ENCODE measurements at regions not wholly inside any gene's neighbourhood (a gene's known extent, or its start where the extent isn't known, plus 50 kb on each side); places are given as distances from the start of the nearest gene placed in this dataset.
"Not testable (repeated sequence)": the region's sequence is repeated elsewhere in the genome, so short reads cannot be mapped to it uniquely, and the experiment has no call there.

DNA sequence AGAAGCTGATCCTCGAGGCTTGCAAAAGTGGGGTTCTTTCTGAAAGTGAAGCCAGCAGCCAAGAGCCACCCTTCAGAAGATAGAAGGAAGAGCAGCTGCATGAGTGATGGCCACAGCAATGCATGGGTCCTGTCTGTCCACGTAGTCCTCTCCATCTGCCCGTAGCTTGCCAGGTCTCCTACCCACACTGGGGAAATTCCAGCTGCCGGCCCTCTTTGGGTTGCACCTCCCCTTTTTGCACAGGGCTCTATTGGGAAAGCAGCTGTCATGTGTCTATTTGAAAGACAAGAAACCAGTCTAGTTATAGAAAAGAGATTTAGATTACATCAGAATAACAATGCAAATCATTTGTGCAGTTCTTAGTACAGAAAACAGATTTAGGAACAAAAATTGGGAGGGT lies 204.4 kb downstream of the GIPC2 start:
- no peak for DNase-seq

GRCh38 chr1:78254517-78254916 lies 208.8 kb downstream of the GIPC2 start:
- DNase-seq: no peak

DNA sequence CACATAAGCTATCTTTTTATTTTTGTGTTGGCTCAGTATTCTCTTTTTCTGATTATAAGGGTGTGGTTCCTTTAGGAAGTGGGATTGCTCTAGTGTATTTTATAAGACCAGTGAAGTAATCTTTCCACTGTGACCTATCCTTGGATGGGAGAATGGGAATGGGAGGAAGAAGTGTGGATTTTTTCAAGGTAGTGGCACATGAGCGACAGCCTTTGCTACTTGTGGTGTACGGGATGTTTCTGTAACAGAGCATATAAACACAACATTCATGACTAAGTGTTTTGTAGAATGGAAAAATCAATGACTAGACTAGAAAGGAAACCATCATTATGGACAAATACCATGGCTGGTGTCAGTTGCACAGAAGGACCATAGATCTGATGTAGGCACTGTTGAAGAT lies 209.6 kb downstream of the GIPC2 start:
- no peak for DNase-seq

DNA sequence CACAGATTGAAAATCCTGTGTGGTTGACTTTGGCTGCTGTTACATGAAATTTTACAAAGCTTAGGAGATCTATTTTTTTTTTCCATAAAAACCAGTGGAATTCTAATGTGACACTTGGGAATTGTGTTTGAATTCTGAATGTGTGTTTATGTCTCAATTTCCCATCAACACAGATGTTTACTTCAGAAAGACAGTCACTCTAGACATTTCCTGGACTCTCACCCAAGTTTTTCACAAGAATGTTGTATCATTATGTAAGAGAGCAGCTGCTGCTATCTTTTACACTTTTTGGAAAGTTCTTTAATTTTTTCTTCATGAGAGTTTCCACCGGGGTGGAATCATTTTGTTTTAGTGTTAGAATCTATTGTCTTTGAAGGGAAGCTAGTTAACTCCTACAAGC lies 210.1 kb downstream of the GIPC2 start:
- DNase-seq: no peak

- no peak for DNase-seq
Measured at GRCh38 chr1:78263459-78263858, 217.7 kb downstream of the GIPC2 start.

- no peak for DNase-seq
Measured at GRCh38 chr1:78263946-78264345, 218.2 kb downstream of the GIPC2 start.

- DNase-seq: no peak
Measured at GRCh38 chr1:78267513-78268218, 221.9 kb downstream of the GIPC2 start.

- no peak for DNase-seq
Measured at GRCh38 chr1:78269591-78269990, 221.2 kb upstream of the PTGFR start.

- DNase-seq: not testable (repeated sequence)
Measured at GRCh38 chr1:78271423-78271822, 219.4 kb upstream of the PTGFR start.

DNA sequence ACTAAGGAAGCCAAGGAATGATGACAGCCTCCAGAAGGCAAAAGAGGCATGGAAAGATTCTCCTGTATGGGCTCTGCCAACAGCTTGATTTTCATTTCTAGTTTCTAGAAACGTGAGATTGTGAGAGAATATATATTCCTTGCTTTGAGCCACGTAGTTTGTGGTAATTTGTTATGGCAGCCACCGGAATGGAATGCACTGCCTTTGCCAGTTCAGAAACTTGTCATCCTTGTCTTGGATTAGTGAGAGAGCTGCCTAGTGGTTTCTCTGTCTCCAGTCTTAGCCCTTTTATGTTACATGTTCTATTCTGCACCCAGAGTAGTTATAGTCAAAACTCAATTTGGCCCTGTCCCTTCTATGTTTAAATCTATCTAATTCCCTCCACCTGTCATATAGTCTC lies 216.0 kb upstream of the PTGFR start:
- no peak for DNase-seq

DNA sequence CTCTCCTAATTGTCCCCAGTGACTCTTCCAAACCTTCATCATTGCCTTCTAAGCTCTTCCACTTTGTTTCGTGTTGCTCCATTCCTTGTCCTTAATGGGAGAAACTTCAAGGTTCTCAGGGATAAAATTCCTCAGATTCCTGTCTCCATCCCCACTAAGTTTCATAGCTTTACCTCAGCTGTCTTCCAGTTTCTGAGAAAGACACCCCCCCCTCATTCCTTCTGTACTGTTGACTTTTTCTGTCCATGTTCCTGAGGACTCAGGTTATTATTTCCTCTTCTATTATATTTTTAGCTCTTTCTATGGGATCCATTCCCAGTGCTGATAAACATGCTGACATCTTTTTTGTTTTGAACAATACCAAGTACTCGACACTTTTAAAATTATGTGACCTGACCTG lies 215.3 kb upstream of the PTGFR start:
- no peak for DNase-seq

DNA sequence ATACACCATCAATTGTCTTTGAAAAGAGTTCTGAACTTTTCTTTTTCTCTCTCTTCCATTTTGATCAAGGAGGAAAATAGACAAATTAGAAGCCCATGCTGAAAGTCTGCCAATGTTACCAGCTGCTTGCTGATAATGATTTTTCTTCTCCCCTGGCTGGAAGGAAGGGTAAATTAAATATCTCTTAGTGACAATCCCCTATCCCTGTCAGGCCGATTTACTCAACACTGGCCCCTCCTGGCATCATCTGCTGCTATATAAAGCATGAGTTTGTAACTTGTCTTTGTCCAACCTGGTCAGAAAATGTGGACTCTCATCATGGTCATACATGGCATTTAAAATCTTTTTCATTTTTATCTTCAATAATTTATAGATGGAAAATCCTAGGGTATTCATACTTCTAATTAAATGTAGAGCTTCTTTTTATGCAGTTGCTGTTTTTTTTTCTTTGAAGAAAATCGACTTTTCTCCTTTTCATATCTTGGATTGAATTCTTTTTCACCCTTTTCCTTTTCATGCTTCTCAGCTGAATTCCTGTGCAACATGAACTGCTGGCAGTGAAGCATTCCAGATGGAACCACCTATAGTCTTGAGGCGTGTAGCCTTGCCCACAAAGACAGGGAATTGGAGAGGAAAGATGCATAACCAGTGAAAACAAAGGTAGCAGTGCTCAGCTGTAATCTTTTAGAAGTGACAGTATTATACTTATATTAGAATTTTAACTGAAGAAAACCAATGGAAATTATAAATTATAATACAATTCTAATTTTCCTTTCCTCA lies 214.7 kb upstream of the PTGFR start:
- no peak for DNase-seq

- no peak for DNase-seq
Measured at GRCh38 chr1:78277253-78277652, 213.5 kb upstream of the PTGFR start.

DNA sequence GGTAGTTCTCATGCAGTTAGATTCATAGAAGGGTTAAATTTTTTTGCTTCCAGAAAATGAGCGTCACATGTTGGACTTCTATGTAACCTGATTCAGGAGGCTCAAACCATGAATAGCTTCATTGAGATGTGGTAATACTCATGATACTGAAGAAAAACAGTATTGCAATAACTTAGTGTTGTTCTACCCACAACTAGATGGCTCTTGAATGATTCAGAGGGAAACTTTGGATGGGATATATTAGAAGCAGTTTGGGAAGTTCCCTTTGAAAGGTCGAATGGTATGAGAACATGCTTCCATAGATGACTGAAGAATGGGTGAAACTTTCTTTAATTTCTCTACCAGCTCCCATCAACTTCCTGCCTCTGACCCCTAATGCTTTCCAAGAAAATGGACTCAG lies 211.7 kb upstream of the PTGFR start:
- DNase-seq: no peak

GRCh38 chr1:78280626-78281025 lies 210.1 kb upstream of the PTGFR start:
- DNase-seq: no peak

GRCh38 chr1:78281580-78281979 lies 209.2 kb upstream of the PTGFR start:
- no peak for DNase-seq

GRCh38 chr1:78283691-78284090 lies 207.1 kb upstream of the PTGFR start:
- no peak for DNase-seq

- DNase-seq: no peak
Measured at GRCh38 chr1:78284354-78284753, 206.4 kb upstream of the PTGFR start.

- DNase-seq: no peak
Measured at GRCh38 chr1:78286686-78287085, 204.1 kb upstream of the PTGFR start.

- DNase-seq: no peak
Measured at GRCh38 chr1:78289603-78290002, 201.2 kb upstream of the PTGFR start.

- DNase-seq: no peak
Measured at GRCh38 chr1:78291418-78291817, 199.4 kb upstream of the PTGFR start.

DNA sequence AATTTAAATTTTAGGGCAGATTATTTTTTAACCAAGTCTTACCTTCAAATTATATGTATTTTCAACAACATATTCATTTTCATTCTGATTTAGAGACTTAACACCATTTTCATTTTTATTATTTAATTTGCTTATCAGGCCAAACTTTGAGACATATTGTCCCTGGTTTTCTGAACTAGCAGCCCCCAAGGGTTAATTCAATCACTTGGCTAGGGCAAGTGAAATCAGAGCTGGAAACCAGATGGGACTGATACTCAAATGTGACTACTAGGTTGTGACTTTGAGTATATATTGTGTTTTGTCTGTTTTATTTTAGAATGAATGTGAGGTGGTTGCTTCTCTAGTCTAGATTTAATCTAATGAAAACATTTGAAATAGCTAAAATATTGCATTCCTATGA lies 198.9 kb upstream of the PTGFR start:
- no peak for DNase-seq

GRCh38 chr1:78292361-78292760 lies 198.4 kb upstream of the PTGFR start:
- DNase-seq: no peak

DNA sequence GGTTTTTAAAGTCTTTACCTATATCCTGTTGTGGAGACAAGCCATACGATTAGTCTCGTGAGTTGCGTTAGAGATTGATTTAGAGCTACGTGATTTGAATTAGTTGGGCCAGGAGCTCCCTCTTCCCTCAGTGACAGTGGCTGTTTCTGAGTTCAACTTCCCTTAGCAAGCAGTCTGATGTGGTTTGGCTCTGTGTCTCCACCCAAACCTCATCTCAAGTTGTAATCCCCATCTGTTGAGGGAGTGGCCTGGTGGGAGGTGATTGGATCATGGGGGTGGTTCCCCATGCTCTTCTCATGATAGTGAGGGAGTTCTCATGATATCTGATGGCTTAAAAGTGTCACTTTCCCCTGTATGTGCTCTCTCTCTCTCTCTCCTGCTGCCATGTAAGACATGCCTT lies 192.9 kb upstream of the PTGFR start:
- no peak for DNase-seq

- no peak for DNase-seq
Measured at GRCh38 chr1:78298349-78298748, 192.4 kb upstream of the PTGFR start.
